GM12891 (cell line): ENCODE measurements at regions not wholly inside any gene's neighbourhood (a gene's known extent, or its start where the extent isn't known, plus 50 kb on each side); places are given as distances from the start of the nearest gene placed in this dataset.
"Not testable (repeated sequence)": the region's sequence is repeated elsewhere in the genome, so short reads cannot be mapped to it uniquely, and the experiment has no call there.

Experiments
- DNase-seq: peaks from one replicate; pipeline ENCODE4 v3.0.0; 2011; ENCODE audit warnings: low spot score; ENCODE audit not compliant: insufficient read length
- FAIRE-seq: peaks from 2 replicates; lab custom pipeline; 2011; peaks lifted over from hg19 to GRCh38; lab: Jason Lieb, UNC
- PAX5 ChIP-seq: IDR thresholded peaks from 2 replicates; pipeline ENCODE4 v1.6.1; 2011; ENCODE audit warnings: low read length, moderate library complexity, mild to moderate bottlenecking; ENCODE audit not compliant: insufficient read depth, severe bottlenecking
- POLR2A ChIP-seq: IDR thresholded peaks from 2 replicates; pipeline ENCODE4 v1.6.1; 2011; ENCODE audit warnings: low read depth, low read length, control low read depth
- POLR2AphosphoS5 ChIP-seq: IDR thresholded peaks from 2 replicates; pipeline ENCODE4 v1.6.1; 2011; ENCODE audit warnings: low read depth, low read length, control low read depth
- POU2F2 ChIP-seq: IDR thresholded peaks from 2 replicates; pipeline ENCODE4 v1.6.1; 2011; ENCODE audit warnings: low read depth, mild to moderate bottlenecking, control low read depth, low read length, moderate library complexity
- SPI1 ChIP-seq: IDR thresholded peaks from 2 replicates; pipeline ENCODE4 v1.6.1; 2011; ENCODE audit warnings: low read depth, low read length, control low read depth
- TAF1 ChIP-seq: IDR thresholded peaks from 2 replicates; pipeline ENCODE4 v1.6.1; 2011; ENCODE audit warnings: low read depth, low read length, control low read depth

- DNase-seq = no peak
- FAIRE-seq = no peak
- no peak for TF ChIP-seq PAX5
- TF ChIP-seq SPI1 = no peak
- TF ChIP-seq POLR2A = no peak
- no peak for TF ChIP-seq POU2F2
- no peak for TF ChIP-seq TAF1
- TF ChIP-seq POLR2AphosphoS5 = no peak
Measured at GRCh38 chrX:65925592-65925991, 114.3 kb downstream of the VSIG4 start.

- no peak for DNase-seq
- TF ChIP-seq POLR2A (no peak), SPI1 (no peak), POU2F2 (no peak), POLR2AphosphoS5 (no peak), PAX5 (no peak), TAF1 (no peak)
- FAIRE-seq = peak; percentile 83
Measured at GRCh38 chrX:65925005-65925404, 114.9 kb downstream of the VSIG4 start.

GRCh38 chrX:65921363-65921762, 118.5 kb downstream of the VSIG4 start:
- peak; percentile 47 for FAIRE-seq
- DNase-seq = no peak
- TF ChIP-seq SPI1 = no peak
- TF ChIP-seq TAF1 = no peak
- no peak for TF ChIP-seq POU2F2
- no peak for TF ChIP-seq POLR2A
- no peak for TF ChIP-seq PAX5
- TF ChIP-seq POLR2AphosphoS5 = no peak

GRCh38 chrX:65920620-65921019, 119.3 kb downstream of the VSIG4 start:
- FAIRE-seq = no peak

GRCh38 chrX:65910899-65911298, 129.0 kb downstream of the VSIG4 start:
- DNase-seq (no peak), FAIRE-seq (no peak)
- TF ChIP-seq PAX5 (no peak), TAF1 (no peak), SPI1 (no peak), POLR2AphosphoS5 (no peak), POLR2A (no peak), POU2F2 (no peak)

More at GRCh38 chrX:65920620-65921019, 119.3 kb downstream of the VSIG4 start:
- DNase-seq = no peak
- TF ChIP-seq PAX5 (no peak), POU2F2 (no peak), POLR2AphosphoS5 (no peak), SPI1 (no peak), POLR2A (no peak), TAF1 (no peak)

- FAIRE-seq = no peak
- no peak for DNase-seq
- TF ChIP-seq POLR2A (no peak), TAF1 (no peak), POLR2AphosphoS5 (no peak), POU2F2 (no peak), SPI1 (no peak), PAX5 (no peak)
Measured at GRCh38 chrX:65903750-65904149, 136.1 kb downstream of the VSIG4 start.

GRCh38 chrX:65902011-65902410, 137.9 kb downstream of the VSIG4 start:
- DNase-seq = no peak
- TF ChIP-seq SPI1 = no peak
- TF ChIP-seq POLR2AphosphoS5 = no peak
- no peak for TF ChIP-seq TAF1
- TF ChIP-seq PAX5 = no peak
- peak; percentile 40 for FAIRE-seq

GRCh38 chrX:65900850-65901844, 138.7 kb downstream of the VSIG4 start:
- no peak for TF ChIP-seq POU2F2
- no peak for TF ChIP-seq PAX5
- no peak for TF ChIP-seq TAF1
- no peak for TF ChIP-seq SPI1
- TF ChIP-seq POLR2A = no peak
- no peak for TF ChIP-seq POLR2AphosphoS5
- DNase-seq = no peak
- no peak for FAIRE-seq

GRCh38 chrX:65894133-65894532, 145.7 kb downstream of the VSIG4 start:
- FAIRE-seq (no peak), DNase-seq (no peak)

GRCh38 chrX:65891817-65892216, 148.1 kb downstream of the VSIG4 start:
- FAIRE-seq = not testable (repeated sequence)

More at GRCh38 chrX:65894133-65894532, 145.7 kb downstream of the VSIG4 start:
- TF ChIP-seq PAX5 (no peak), POU2F2 (no peak), POLR2A (no peak), TAF1 (no peak), POLR2AphosphoS5 (no peak), SPI1 (no peak)

GRCh38 chrX:65888150-65888549, 151.7 kb downstream of the VSIG4 start:
- not testable (repeated sequence) for FAIRE-seq, DNase-seq

More at GRCh38 chrX:65891817-65892216, 148.1 kb downstream of the VSIG4 start:
- not testable (repeated sequence) for DNase-seq
